ENCODE measurements at regions not wholly inside any gene's neighbourhood (a gene's known extent, or its start where the extent isn't known, plus 50 kb on each side); places are given as distances from the start of the nearest gene placed in this dataset.

DNA sequence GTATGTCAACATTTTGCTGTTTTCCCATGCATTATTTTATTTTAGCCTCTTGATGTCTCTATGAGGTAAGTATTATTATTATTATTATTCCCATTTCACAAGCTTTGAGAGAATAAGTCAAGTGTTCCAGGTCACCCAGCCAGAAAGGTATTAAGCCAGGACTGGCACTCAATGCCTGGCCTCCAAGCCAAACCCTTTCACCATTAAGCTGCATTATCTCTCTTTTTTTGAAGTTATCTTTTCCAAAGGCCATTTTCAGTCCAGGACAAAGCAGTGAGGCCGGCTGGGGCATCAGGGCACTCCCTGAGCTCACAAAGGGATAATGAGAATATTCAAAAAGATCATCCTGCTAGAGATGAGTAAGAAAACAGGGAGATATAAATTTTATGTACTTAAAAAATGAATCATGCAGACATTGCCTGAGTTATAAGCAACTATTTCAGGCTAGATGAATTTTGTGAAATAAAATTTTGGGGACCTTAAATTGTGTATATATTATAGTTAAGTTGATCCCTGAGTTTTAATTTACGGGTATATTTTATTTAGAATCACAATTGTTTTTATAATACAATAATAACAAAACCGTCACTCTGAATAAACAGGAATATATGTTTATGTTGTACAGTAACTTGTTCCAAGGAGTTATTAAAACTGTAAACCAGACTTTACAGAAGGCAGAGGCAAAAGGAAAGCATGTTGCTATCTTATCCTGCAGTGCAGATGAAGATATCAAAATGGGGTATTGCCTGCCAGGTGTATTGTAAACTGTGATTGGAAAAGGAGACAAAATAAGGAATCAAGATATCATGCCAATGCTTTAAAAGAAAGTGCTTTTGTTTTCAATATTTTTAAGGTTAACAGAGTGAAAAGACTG lies 51.3 kb upstream of the CAV2 start:
- ChIA-PET POLR2A (interaction anchor here (1.4 kb wide), 1 partner anchor 188 kb away, joined by 4 read pairs; no protein-coding TSS in a partner anchor), RAD21 (ENCODE audit: low non-redundant PET in 1 of 2, low total read pairs in 2 of 2, uncharacterized antibody in 2 of 2, unreplicated experiment in 2 of 2) (no interaction called here), CTCF (interaction anchor here (0.8 to 1.4 kb wide), 2 partner anchors 10 to 78 kb away, joined by 3 to 4 read pairs; no protein-coding TSS in a partner anchor)
- Histone ChIP-seq H3K79me2 (ENCODE audit: insufficient read depth, low read length) (peaks cover 4% of the 10 kb centered on the region; the same call in 1 of the 2 replicates), H3K4me2 (ENCODE audit: low read length) (peak overlapping the region; percentile 23; the same call in 1 of the 2 replicates), H3K9me2 (ENCODE audit: insufficient read depth) (no peaks in the 10 kb centered on the region), H3K9ac (ENCODE audit: low read length) (peak overlapping the region; percentile 37), H3K36me3 (ENCODE audit: control insufficient read depth in 1 of 2, insufficient read depth in 2 of 2, low read length in 2 of 2) (0 out of 4 replicates have a peak, but pooled peaks cover 0 to 4% of the 10 kb centered on the region in 2 experiments), H3K4me1 (ENCODE audit: control insufficient read depth in 1 of 2, insufficient read depth in 2 of 2, low read length in 2 of 2) (peaks cover 46 to 90% of the 10 kb centered on the region in 2 experiments), H3K27ac (ENCODE audit: low read depth, low read length) (peak overlapping the region; percentile 54; the same call in 1 of the 2 replicates), H4K20me1 (ENCODE audit: insufficient read depth) (no peaks in the 10 kb centered on the region), H2AFZ (ENCODE audit: low read depth, low read length, poor library complexity, severe bottlenecking) (no peak overlapping the region), H3K4me3 (replicated peaks in 1 of 2; ENCODE audit: low read depth in 1 of 2, low read length in 2 of 2) (no peak overlapping the region), H3K27me3 (ENCODE audit: insufficient read depth, low read length) (no peaks in the 10 kb centered on the region), H3K9me3 (ENCODE audit: control insufficient read depth in 1 of 2, insufficient read depth in 1 of 2, low read depth in 1 of 2, low read length in 2 of 2) (no peaks in the 10 kb centered on the region)
- TF ChIP-seq, protein P1, sequence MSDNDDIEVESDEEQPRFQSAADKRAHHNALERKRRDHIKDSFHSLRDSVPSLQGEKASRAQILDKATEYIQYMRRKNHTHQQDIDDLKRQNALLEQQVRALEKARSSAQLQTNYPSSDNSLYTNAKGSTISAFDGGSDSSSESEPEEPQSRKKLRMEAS (IDR thresholded peaks at IDR 0.05): no peak
- TF ChIP-seq ZNF274 (IDR thresholded peaks at IDR 0.05; ENCODE audit: low read depth, low read length) (no peak), JUND (IDR thresholded peaks at IDR 0.05) (no peak), ZFX (IDR thresholded peaks at IDR 0.05) (no peak), SP1 (IDR thresholded peaks at IDR 0.05; ENCODE audit: low read depth) (no peak), CTCF (IDR thresholded peaks at IDR 0.05 in 2 of 3, conservative IDR thresholded peaks at IDR 0.05 in 1 of 3; ENCODE audit: borderline replicate concordance in 1 of 3, insufficient read depth in 1 of 3, low read depth in 2 of 3, low read length in 2 of 3) (no peak), POLR2A (IDR thresholded peaks at IDR 0.05; ENCODE audit: borderline replicate concordance, extremely low read depth, insufficient read depth, insufficient read length) (no peak), SRF (IDR thresholded peaks at IDR 0.05; ENCODE audit: low read depth) (no peak), EGR1 (IDR thresholded peaks at IDR 0.05; ENCODE audit: low read depth) (no peak), RAD21 (IDR thresholded peaks at IDR 0.05; ENCODE audit: low read depth) (no peak), SIN3A (IDR thresholded peaks at IDR 0.05; ENCODE audit: low read depth) (no peak), FOSL1 (IDR thresholded peaks at IDR 0.05; ENCODE audit: low read depth) (no peak), EZH2phosphoT487 (IDR thresholded peaks at IDR 0.05; ENCODE audit: borderline replicate concordance) (no peak), CBX3 (IDR thresholded peaks at IDR 0.05; ENCODE audit: low read depth) (no peak), ELF1 (IDR thresholded peaks at IDR 0.05; ENCODE audit: borderline replicate concordance, low read depth) (no peak)
- ATAC-seq (no peak), DNase-seq (ENCODE audit: low read depth, low spot score) (no peak)
- intact Hi-C loops (cut with micrococcal nuclease): no loop called here
- no TSS peak for BruUV-seq (replicated peaks)

Measured in HCT116 (cell line).